WI38 (cell line): ENCODE measurements at regions not wholly inside any gene's neighbourhood (a gene's known extent, or its start where the extent isn't known, plus 50 kb on each side); places are given as distances from the start of the nearest gene placed in this dataset.
"Not testable (repeated sequence)": the region's sequence is repeated elsewhere in the genome, so short reads cannot be mapped to it uniquely, and the experiment has no call there.

ENCODE experiments used
- H3K4me3 ChIP-seq: 2 replicates; pipeline ENCODE4 v1.5.1; 2011; ENCODE audit warnings: low read depth, mild to moderate bottlenecking, control low read depth, low read length
- TF ChIP-seq, protein P1 (sequence below): IDR thresholded peaks from 2 replicates; pipeline ENCODE4 v1.5.1; 2012; ENCODE audit warnings: low read depth, mild to moderate bottlenecking, control low read depth, low read length

DNA sequence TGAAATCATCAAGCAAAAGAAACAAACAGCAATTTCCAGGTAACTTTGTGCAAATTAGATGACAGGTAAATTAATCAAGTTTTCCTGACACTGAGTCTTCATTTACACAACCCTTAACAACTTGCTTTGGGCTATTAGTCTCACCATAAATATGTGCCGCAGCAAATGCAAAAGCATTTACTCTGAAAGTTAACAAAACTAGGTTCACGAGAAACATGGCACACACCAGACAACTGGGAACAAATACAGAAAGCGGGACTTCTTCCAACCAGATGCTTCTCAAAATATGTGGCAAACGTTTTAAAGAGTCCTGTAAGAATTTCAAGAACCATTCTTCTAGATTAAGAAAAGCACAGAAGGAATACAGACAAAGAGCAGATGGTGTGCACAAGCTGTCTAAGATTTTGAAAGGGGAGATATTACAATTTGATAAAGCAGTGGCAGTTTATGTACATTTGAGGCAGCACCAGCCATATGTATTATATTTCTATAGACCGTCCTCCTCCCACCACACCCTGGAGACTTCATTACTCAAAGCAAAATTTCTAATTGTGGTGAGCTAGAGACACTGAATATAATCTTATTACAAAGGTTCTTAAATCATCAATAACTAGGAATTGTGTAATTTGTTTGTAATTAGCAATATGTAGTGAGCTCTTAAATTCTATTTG is 192.5 kb upstream of the ADAMTS3 start:
- TF ChIP-seq, protein P1, sequence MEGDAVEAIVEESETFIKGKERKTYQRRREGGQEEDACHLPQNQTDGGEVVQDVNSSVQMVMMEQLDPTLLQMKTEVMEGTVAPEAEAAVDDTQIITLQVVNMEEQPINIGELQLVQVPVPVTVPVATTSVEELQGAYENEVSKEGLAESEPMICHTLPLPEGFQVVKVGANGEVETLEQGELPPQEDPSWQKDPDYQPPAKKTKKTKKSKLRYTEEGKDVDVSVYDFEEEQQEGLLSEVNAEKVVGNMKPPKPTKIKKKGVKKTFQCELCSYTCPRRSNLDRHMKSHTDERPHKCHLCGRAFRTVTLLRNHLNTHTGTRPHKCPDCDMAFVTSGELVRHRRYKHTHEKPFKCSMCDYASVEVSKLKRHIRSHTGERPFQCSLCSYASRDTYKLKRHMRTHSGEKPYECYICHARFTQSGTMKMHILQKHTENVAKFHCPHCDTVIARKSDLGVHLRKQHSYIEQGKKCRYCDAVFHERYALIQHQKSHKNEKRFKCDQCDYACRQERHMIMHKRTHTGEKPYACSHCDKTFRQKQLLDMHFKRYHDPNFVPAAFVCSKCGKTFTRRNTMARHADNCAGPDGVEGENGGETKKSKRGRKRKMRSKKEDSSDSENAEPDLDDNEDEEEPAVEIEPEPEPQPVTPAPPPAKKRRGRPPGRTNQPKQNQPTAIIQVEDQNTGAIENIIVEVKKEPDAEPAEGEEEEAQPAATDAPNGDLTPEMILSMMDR: no peak
- H3K4me3 ChIP-seq: no peak overlapping the region

DNA sequence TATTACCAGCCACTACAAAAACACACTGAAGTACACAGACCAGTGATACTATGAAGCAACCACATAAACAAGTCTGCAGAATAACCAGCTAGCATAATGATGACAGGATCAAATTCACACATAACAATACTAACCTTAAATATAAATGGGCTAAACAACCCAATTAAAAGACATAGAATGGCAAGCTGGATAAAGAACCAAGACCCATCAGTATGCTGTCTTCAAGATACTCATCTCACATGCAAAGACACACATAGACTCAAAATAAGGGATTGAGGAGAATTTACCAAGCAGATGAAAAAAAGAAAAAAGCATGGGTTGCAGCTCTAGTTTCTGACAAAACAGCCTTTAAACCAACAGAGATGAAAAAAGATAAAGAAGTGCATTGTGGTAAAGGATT is 184.4 kb upstream of the ADAMTS3 start:
- H3K4me3 ChIP-seq: not testable (repeated sequence)

DNA sequence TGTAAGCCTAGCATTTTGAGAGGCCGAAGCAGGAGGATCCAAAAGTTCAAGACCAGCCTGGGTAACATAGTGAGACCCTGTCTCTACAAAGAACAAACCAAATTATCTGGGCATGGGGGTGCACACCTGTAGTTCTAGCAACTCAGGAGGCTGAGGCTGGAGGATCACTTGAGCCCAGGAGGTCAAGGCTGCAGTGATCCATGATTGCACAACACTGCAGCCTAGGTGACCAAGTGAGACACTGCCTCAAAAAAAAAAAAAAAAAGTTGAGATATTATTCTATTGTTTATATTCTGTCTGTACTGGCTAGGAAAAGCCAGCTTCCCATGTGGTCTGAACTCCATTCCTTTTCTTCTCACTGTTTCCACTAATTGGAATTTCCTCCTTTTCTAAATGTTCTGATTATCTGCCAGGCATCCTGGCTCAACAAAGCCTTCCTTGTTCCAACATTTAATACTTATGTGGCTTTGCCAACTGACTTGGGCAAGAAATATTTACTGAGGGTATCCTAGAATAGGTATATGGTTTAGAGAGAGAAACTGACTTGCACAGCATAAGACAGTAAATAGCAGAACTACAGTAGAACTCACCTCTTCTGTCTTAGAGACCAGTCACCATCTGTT is 175.2 kb upstream of the ADAMTS3 start:
- TF ChIP-seq, protein P1: no peak
- H3K4me3 ChIP-seq: no peak overlapping the region

DNA sequence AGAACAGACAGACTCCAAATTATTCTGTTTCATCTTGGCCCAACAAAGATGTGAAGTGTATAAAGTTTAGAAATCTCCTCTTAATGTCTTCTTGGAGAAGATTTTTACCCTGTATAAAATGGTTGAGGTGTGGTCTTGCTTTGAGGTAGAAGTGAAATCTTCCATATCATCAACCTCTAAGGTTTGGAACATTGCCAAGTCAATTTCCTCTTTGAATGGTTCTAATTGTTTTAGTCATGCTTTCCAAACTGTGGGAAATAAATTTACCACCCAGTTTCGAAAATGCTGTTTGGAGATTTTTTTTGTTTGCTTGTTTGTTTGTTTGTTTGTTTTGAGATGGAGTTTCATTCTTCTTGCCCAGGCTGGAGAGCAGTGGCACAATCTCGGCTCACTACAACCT is 174.1 kb upstream of the ADAMTS3 start:
- TF ChIP-seq, protein P1: no peak

DNA sequence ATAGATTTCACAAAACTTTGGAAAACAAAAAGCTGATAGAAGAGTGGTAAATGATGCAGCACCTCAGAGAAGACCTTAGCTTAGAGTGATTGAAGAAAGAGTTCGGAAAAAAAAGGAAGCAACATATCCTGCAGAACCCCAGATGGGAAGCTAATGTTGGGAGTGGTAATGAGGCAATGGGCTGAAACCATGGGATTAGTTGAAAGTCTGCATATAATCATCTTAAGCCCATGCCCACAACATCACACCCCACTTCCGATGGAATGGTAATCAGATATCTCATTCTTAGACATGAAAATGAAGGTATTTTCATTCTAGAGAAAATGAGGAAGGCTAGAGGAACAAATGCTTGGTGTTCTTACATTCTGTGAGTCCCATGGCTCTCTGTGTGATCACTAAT is 146.3 kb upstream of the ADAMTS3 start:
- TF ChIP-seq, protein P1: no peak
- H3K4me3 ChIP-seq: no peak overlapping the region

More for the DNA sequence above, 174.1 kb upstream of the ADAMTS3 start:
- no peak overlapping the region for H3K4me3 ChIP-seq

DNA sequence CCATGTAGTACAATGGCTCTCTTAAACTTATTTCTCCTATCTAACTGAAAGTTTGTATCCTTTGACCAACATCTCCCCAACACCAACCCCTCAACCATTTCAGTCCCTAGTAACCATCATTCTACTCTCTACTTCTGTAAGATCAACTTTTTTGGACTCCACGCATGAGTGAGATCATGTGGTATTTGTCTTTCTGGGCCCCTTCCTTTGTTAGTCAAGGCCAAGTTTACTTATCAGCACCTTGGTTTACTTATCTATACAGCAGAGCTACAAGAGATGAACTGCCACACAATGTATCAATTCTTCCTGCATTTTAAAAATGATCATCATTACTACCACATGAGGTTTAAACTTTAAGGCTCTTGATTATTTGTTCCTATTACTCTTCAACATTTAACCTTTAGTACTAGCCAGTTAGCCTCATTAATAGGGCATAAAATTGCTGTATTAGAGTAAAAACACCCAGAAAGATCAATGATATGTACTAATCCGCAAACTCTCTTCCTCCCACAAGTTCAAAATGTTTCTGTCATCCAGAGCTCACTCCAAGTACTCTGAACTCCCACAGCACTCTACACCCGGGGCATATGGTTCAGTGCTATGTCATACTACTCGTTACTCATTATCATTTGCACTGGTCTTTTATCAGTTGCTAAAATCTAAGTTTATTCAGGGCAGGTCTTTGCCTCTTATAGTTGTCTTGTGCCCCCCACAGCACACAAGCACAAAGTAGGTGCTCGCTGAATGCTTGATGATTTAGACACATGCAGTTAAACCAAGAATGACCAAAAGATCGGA is 145.7 kb upstream of the ADAMTS3 start:
- no peak overlapping the region for H3K4me3 ChIP-seq
- TF ChIP-seq, protein P1: no peak

DNA sequence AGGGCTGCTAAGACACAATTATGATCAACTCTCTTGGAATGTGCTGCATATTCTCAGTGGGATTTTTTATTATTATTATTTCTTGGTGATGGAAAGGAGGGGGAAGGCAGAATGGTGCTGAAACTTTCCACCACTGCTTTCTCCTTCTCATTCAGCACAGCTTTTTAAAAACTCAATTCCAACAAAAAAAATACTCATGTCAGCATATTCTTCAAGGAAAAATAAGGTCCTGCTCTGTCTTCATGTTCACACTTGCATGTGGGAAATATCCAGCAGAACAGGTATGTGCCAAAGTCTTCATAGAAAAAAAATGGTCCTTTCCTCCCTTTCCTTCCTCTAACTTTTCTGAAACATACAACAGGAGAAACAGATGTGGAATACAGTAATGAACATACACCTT is 144.0 kb upstream of the ADAMTS3 start:
- H3K4me3 ChIP-seq: no peak overlapping the region
- TF ChIP-seq, protein P1: no peak
